Transverse colon (tissue), 4 donors: ENCODE measurements at regions not wholly inside any gene's neighbourhood (a gene's known extent, or its start where the extent isn't known, plus 50 kb on each side); places are given as distances from the start of the nearest gene placed in this dataset.
"Not testable (repeated sequence)": the region's sequence is repeated elsewhere in the genome, so short reads cannot be mapped to it uniquely, and the experiment has no call there.

Experiments
- DNase-seq: peaks from one replicate; pipeline ENCODE4 v3.0.0-alpha.2; 2019
- H3K27ac ChIP-seq, 4 donors: fragments of 200-600 bp; sonication (generic); 2 replicates each; pipeline ENCODE4 v1.5.1; 2016 to 2018; ENCODE audit warnings: inconsistent platforms in 4 of 4
- H3K27me3 ChIP-seq: fragments of 200-600 bp; sonication (generic); 2 replicates; pipeline ENCODE4 v1.5.1; 2017; ENCODE audit warnings: inconsistent platforms
- H3K36me3 ChIP-seq, 4 donors: fragments of 200-600 bp; sonication (generic); 2 replicates each; pipeline ENCODE4 v1.5.1; 2017 to 2019; ENCODE audit warnings: inconsistent platforms in 4 of 4
- H3K4me1 ChIP-seq, 4 donors: fragments of 200-600 bp; sonication (generic); 2 replicates each; pipeline ENCODE4 v1.5.1; 2017 to 2020; ENCODE audit warnings: inconsistent platforms in 4 of 4
- H3K4me3 ChIP-seq, 4 donors: fragments of 200-600 bp; sonication (generic); 1 replicate in 1 of 4; 2 replicates in 3 of 4; pipeline versions ENCODE4 v1.5.1 to v1.6.1; 2017 to 2019; ENCODE audit warnings: inconsistent platforms in 4 of 4
- H3K9me3 ChIP-seq, 2 donors: fragments of 200-600 bp; sonication (generic); 2 replicates each; pipeline ENCODE4 v1.5.1; 2017 to 2019; ENCODE audit warnings: inconsistent platforms in 2 of 2
- CTCF ChIP-seq, 5 experiments: fragments of 200-600 bp in 3 of 5; fragments of 450-650 bp in 2 of 5; sonication (generic) in 3 of 5; IDR thresholded peaks; 1 replicate in 2 of 5; 2 replicates in 3 of 5; pipeline ENCODE4 v1.5.1; 2016 to 2017; ENCODE audit warnings: antibody characterized with exemption in 5 of 5, inconsistent platforms in 3 of 5, mild to moderate bottlenecking in 2 of 5, moderate library complexity in 1 of 5
- EP300 ChIP-seq: sonication (generic); formaldehyde crosslinking; IDR thresholded peaks from one replicate; pipeline ENCODE4 v1.6.1; 2017; ENCODE audit warnings: antibody characterized with exemption, low read depth
- POLR2A ChIP-seq: fragments of 450-650 bp; IDR thresholded peaks from one replicate; pipeline ENCODE4 v1.6.1; 2016; ENCODE audit warnings: antibody characterized with exemption, mild to moderate bottlenecking, moderate library complexity
- POLR2AphosphoS5 ChIP-seq, 3 donors: sonication (generic); formaldehyde crosslinking; IDR thresholded peaks; one replicate each; pipeline ENCODE4 v1.6.1; 2016; ENCODE audit warnings: antibody characterized with exemption in 3 of 3
- WGBS, 2 donors: methylation state at CpG; one replicate each; pipeline ENCODE4 v1.1.5; 2018; ENCODE audit warnings: low coverage in 1 of 2; 5-methylcytosine and 5-hydroxymethylcytosine counted together
- in situ Hi-C, 4 donors: fragments of 200-750 bp; cut with MboI; loops; one replicate each; pipeline versions ENCODE4 v1.15.0 to v1.15.1; 2017; ENCODE audit warnings: low sequenced_read_pairs in 3 of 4, low pct_ligation_motif_present in 1 of 4, low pct_unique_long_range_greater_than_20kb in 1 of 4
- intact Hi-C: fragments of 100-400 bp; cut with DNase I; formaldehyde crosslinking; loops from one replicate; pipeline ENCODE4 v1.15.1; 2023; ENCODE audit warnings: low total_unique reads

DNA sequence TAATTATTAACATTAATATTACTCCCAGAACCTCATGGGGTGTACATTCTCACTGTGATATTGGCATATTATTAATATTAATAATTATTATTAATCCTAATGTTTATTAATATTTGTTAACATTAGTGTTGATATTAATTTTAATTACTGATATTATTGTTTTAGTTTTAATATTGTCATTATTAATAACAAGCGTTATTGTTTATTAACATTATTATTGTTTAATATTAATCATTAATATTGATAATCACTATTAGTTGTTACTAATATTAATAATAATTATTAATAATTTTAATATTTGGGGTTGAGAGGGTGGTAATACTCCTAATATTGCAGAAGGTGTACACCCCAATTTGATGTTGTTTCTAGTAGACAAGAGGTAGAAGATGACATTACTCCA is 193.1 kb upstream of the XIRP2 start:
- no peaks in the 10 kb centered on the region for H3K9me3 ChIP-seq
- no peaks in the 10 kb centered on the region for H3K4me1 ChIP-seq
- no peaks in the 10 kb centered on the region for H3K27me3 ChIP-seq
- TF ChIP-seq CTCF (IDR thresholded peaks at IDR 0.05) (no peak), EP300 (no peak), POLR2AphosphoS5 (IDR thresholded peaks at IDR 0.05) (no peak), POLR2A (no peak)
- no peak for DNase-seq
- no peaks in the 10 kb centered on the region for H3K36me3 ChIP-seq
- H3K27ac ChIP-seq = no peak overlapping the region
- intact Hi-C loops (no loop called here), in situ Hi-C loops (no loop called here)
- no peak overlapping the region for H3K4me3 ChIP-seq
- 63 to 73% methylated on average over 1 of the region's 1 CpG for WGBS, 2 donors

GRCh38 chr2:166686057-166686456 is 192.0 kb upstream of the SCN7A start:
- H3K27me3 ChIP-seq, H3K9me3 ChIP-seq, in situ Hi-C loops, H3K4me3 ChIP-seq, intact Hi-C loops, H3K27ac ChIP-seq, H3K4me1 ChIP-seq, DNase-seq, H3K36me3 ChIP-seq: not testable (repeated sequence)
- WGBS, 2 donors = 54% methylated on average over 4 of the region's 4 CpGs; no CpG with 5 or more reads in 1 of the 2 donors

GRCh38 chr2:166677996-166678395 is 183.9 kb upstream of the SCN7A start:
- in situ Hi-C loops = no loop called here
- no peak for TF ChIP-seq POLR2A
- no peak for TF ChIP-seq CTCF (IDR thresholded peaks at IDR 0.05)
- no peak for TF ChIP-seq POLR2AphosphoS5 (IDR thresholded peaks at IDR 0.05)
- no peak for TF ChIP-seq EP300
- Histone ChIP-seq H3K4me3 (no peak overlapping the region), H3K27ac (no peak overlapping the region), H3K9me3 (no peaks in the 10 kb centered on the region), H3K36me3 (no peaks in the 10 kb centered on the region), H3K4me1 (no peaks in the 10 kb centered on the region), H3K27me3 (no peaks in the 10 kb centered on the region)
- DNase-seq = no peak
- intact Hi-C loops = no loop called here
- WGBS, 2 donors = 73% methylated on average over 1 of the region's 1 CpG; no CpG with 5 or more reads in 1 of the 2 donors

DNA sequence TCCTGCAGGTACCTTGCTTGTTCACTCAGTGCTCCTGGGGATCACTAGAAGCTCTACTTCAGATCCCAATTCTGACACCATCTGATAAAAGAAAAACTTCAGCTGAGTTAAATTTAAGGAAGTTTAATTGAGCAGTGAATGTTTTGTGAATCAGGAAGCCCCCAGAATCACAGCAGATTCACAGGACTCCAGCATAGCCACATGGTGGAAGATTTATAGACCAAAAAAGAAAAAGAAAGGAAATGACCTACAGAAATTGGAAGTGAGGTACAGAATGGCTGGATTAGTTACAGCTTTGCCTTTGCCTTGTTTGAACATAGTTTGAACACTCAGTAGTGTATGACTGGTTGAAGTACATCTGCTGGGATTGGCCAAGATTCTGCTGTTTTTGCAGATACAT is 182.7 kb upstream of the SCN7A start:
- no peak for DNase-seq
- H3K4me3 ChIP-seq = no peak overlapping the region
- in situ Hi-C loops = no loop called here
- no peaks in the 10 kb centered on the region for H3K27me3 ChIP-seq
- no peaks in the 10 kb centered on the region for H3K36me3 ChIP-seq
- TF ChIP-seq POLR2A (no peak), POLR2AphosphoS5 (IDR thresholded peaks at IDR 0.05) (no peak), EP300 (no peak), CTCF (IDR thresholded peaks at IDR 0.05) (no peak)
- no peak overlapping the region for H3K27ac ChIP-seq
- no peaks in the 10 kb centered on the region for H3K9me3 ChIP-seq
- no peaks in the 10 kb centered on the region for H3K4me1 ChIP-seq
- intact Hi-C loops = no loop called here

- no peaks in the 10 kb centered on the region for H3K9me3 ChIP-seq
- DNase-seq = no peak
- intact Hi-C loops = no loop called here
- H3K27me3 ChIP-seq = no peaks in the 10 kb centered on the region
- no peaks in the 10 kb centered on the region for H3K4me1 ChIP-seq
- in situ Hi-C loops = no loop called here
- 80 to 84% methylated on average over 2 to 3 of the region's 3 CpGs for WGBS, 2 donors
- TF ChIP-seq POLR2A (no peak), CTCF (IDR thresholded peaks at IDR 0.05) (no peak)
- no peak overlapping the region for H3K27ac ChIP-seq
- no peak overlapping the region for H3K4me3 ChIP-seq
- H3K36me3 ChIP-seq = no peaks in the 10 kb centered on the region
Observed at GRCh38 chr2:166675553-166675952, 181.5 kb upstream of the SCN7A start.
